ENCODE measurements at regions not wholly inside any gene's neighbourhood (a gene's known extent, or its start where the extent isn't known, plus 50 kb on each side); places are given as distances from the start of the nearest gene placed in this dataset.
"Not testable (repeated sequence)": the region's sequence is repeated elsewhere in the genome, so short reads cannot be mapped to it uniquely, and the experiment has no call there.

DNA sequence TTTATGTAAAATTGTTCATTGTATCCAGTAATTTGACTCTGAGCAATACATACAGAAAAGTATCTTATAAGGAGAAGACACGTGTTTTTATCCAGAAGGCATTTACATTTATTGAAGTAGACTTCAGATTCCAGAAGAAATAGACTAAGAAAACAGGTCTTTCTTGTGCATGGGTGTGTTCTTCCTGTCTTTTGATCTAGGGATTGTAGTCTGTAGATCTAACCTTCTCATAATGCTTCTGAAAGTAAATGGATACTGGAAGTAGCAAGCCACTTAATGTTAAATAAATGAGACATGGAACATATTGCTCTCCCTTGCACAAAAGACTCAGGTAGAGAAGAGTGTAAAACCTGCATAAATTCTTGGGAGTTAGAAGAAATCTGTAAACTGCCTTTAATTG, 853.2 kb upstream of the B3GALT2 start:
- no peak for DNase-seq

DNA sequence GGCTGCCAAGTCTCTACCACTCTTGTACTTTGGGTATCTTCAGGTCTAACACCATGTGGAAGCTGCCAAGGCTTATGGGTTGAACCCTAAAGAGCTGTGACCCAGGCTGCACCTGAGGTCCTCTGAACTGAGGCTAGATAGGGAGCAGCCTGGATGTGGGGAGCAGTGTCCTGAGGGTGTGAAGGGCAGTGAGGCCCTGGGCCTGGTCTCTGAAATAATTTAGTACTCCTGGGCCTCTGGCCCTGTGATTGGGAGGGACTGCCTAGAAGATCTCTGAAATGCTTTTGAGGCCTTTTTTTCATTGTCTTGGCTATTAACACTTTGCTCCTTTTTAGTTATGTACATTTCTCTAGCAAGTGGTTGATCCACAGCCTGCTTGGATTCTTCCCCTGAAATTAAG, 847.2 kb upstream of the B3GALT2 start:
- DNase-seq, result no peak

DNA sequence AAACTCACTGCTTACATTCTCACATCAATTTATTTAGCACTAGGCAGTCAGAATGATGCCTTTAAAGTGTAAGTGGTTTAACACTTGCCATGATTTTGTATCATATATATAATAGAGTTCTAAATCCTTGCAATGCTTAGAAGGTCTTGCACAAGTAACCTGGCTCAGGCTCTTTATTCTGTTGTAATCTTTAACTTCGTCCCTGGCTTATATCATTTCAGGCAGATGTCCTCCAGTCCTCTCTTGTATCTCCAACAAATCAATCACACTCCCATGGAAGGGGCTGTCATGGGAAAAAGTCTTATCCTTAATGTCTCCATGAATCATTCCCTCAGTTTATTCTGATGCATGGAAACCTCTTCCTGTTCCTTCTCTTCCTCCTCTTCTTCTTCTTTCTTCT, 841.6 kb upstream of the B3GALT2 start:
- no peak for DNase-seq

DNA sequence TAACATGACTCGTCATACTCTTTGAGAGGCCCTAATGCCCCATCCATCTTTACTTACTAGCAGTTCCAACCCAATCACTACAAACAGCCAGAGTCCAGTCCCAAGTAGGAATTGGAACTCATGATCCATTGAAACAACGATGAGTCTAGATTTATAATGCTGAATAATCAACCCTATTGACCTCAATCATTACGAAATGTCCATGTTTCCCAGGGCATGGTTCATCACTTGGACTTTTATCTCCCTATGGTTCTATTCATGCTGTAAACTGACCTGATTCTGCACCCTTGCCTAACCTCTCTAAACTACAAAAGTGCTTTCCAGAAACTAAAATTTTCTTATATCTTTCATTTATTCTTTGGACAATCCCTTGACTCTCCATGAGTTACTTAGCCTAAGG, 840.0 kb upstream of the B3GALT2 start:
- DNase-seq, result no peak

DNA sequence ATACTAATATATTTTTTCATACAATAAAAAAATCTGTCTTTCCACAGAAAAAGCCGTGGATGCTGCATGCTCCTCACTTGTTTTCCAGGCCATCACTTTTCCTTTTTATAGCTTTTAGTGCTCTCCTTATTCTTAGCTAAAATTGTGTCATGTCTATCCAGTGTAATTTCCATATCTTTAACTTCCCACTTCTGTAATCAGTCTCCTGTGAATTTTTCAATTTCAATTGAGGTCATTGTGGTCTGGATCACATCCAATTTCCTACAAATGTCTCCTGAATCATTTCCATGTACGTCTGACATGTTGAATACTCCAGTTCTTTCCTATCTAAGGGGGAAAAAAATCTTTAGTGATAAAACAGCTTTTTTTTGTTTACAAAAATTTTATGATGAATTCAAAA, 838.2 kb upstream of the B3GALT2 start:
- no peak for DNase-seq

DNA sequence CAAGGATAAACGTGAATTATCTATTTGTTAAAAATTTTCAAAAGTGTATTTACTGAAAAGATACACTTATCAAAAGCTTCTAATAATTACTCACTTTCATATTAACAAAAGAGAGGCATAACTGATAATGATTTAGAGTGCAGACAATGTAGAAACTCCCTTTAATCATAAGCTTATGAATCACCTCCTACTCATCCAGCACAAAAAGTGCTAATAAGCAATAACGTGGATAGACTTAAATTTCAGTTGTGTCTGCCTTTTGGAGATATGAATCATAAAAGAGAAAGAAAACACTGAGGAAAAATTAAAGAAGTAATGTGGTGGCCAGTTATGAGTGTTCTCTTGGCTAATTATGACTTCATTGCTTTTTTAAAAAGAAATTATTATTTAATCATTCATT, 827.6 kb upstream of the B3GALT2 start:
- no peak for DNase-seq

DNA sequence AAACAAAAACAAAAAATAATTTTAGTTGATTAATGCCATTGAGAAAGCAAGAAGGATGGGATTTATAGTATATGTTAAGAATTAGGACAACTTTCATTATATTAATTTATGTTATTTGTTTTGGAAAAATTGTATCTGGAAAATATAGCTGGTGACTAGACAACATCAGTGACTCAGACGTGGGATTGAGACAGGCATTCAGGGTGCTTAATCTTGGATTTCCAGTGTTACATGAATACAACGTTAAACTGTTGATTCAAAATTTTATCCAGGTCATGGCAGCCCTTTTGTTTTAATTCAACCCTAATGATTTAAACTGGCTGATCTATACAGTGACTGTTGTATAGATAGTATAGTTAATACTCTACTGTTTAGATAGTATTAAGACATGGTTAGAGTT, 827.1 kb upstream of the B3GALT2 start:
- no peak for DNase-seq

DNA sequence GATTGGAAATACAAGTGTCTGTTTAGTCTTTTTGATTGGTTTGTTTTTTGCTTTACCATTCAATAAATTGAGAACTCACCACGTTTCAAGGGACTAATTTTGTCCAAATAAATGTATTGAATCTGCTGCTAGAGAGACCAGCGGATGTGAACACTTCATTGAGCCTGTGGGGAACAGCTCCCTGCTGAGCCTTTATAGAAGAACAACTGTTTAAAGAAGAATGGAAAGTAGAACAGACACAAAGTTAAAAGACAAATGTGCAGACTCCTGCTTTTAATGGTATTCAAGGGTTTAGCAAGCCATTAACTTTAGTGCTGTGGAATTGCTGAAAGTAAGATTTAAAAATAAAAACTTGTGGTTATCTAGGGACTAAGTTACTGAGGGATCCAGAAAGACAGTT, 817.7 kb upstream of the B3GALT2 start:
- no peak for DNase-seq

DNA sequence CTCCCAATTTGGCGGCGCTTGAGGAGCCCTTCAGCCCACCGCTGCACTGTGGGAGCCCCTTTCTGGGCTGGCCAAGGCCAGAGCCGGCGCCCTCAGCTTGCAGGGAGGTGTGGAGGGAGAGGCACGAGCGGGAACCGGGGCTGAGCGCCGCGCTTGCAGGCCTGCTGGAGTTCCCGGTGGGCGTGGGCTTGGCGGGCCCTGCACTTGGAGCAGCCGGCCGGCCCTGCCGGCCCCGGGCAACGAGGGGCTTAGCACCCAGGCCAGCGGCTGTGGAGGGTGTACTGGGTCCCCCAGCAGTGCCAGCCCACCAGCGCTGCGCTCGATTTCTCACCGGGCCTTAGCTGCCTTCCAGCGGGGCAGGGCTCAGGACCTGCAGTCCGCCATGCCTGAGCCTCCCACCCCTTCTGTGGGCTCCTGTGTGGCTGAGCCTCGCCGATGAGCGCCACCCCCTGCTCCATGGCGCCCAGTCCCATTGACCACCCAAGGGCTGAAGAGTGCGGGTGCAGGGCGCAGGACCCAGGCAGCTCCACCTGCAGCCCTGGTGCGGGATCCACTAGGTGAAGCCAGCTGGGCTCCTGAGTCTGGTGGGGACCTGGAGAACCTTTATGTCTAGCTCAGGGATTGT, 815.4 kb upstream of the B3GALT2 start:
- DNase-seq, result not testable (repeated sequence)

DNA sequence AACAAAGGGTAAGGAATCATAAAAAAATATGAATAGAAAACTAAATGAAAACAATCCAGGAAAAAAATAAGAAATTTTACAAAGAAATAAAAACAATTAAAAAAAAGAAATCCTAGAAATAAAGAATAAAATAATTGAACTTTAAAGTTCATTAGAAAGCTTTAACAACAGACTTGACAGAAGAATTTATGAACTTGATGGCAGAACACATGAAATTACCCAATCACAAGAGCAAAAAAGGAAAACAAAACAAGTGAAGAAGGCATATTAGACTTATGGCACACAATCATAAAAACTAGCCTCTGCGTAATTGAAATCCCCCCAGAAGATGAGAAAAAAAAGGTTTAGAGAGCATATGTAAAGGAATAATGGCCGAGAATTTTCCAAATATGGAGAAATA, 802.5 kb upstream of the B3GALT2 start:
- DNase-seq, result no peak

DNA sequence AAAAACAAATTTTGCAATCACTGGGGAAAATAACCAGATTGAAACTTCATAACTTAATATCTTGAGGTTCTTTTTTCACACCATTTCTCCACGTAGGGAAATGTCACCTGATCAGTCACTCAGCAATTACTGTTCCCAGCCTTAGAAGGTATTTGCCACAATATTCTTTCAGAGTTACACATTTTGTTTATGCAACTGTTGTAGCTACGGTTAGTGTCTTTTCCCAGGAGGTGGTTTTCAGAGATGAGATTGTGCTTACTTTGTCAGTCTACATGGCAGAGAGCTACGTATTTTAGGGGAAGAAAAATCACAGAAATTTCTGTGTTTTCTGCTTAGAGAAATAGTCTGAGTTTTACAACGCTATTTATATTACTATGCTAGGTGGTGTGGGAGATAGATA, 792.8 kb upstream of the B3GALT2 start:
- DNase-seq, result no peak

DNA sequence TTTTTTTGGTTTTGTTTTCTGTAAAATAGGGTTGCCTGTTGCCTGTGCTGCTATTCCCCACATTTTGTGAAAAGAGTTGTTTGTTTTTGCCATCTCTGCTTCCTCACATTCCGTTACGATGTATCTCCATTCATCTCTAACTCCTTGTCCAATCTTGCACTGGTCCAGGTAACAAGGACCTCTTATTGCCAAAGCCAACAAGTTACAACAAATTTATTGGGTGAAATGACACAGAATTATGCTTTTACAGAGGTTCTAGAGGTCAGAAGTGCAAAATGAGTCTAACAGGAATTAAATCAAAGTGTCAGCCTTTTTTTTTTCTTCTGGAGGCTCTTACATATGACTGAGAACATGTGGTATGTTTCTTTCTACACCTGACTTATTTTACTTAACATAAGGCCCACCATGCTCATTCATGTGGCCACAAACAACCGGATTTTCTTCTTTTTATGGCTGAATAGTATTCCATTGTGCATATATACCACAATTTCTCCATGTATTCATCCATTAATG, 787.9 kb upstream of the B3GALT2 start:
- DNase-seq, result no peak

DNA sequence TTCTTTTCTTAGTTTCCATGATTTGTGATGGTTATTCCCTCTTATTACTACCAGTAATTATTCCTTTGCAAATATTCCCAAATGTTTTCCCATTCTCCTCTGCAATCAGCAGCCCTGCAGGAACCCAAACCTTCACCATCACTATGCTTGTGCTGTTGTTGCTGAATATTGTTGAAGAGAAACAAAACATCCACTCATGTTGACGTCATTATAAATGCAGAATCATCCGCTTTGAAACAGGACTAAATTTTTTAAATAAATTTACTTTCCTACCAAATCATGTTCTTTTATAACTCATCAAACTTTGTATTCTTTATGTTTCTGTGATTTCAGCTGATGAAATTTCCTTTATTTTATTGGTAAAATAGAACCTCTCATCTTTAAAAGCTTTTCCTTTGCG, 787.0 kb upstream of the B3GALT2 start:
- DNase-seq, result no peak

DNA sequence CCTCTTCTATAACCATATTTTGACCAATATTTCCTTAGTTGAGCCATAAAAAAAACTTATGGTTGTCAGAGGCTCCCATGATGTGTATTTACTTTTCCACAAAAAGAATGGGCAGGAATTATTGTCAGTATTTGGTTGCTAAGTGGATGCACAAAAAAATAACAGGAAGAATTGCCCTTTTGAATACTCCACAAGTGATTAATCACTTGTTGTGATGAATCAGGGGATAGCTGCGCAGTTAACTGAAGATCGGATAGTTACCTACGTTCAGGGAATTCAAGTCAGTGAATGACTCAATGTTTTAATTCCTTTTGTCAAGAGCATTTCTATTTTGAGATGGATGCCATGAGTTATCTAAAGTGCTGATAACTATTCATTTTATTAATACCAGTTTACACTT, 785.2 kb upstream of the B3GALT2 start:
- DNase-seq, result no peak

DNA sequence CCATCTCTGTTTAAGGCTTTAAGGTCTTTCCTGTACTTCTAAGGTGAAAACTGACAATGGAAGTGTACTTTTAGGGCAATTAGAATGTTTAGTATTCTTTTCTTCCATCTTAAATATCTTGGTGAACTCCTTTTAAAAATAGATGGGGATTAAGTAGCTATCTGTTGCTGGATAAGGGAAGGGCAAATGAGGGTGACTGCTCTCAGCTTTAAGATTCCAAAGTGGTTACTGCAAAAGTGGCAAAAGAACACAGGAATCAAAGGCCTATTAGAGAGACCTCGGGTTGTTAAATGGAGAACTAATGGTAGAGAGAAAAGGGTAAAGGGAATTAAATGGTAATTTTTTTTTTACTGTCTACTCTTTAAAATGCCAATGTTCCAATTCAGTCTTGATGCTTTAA, 774.1 kb upstream of the B3GALT2 start:
- DNase-seq, result no peak

DNA sequence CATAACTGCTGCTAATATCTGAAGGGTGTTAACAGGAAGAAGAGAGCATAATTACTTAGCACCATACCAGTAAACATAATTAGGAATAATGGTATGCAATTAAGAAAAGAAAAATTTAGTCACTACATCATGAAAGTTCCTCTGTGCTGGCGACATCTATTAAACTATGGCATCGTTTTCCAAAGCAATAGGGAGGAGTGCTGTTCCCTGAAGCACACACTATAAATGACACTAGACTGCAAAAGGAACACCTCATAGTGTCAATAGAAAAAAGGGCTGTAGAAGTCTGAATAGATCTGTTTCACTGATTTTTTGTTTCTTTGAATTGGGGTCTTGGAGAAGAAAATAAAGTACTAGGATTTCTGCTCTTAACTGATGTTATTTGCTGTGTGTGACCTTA, 773.6 kb upstream of the B3GALT2 start:
- DNase-seq, result no peak

DNA sequence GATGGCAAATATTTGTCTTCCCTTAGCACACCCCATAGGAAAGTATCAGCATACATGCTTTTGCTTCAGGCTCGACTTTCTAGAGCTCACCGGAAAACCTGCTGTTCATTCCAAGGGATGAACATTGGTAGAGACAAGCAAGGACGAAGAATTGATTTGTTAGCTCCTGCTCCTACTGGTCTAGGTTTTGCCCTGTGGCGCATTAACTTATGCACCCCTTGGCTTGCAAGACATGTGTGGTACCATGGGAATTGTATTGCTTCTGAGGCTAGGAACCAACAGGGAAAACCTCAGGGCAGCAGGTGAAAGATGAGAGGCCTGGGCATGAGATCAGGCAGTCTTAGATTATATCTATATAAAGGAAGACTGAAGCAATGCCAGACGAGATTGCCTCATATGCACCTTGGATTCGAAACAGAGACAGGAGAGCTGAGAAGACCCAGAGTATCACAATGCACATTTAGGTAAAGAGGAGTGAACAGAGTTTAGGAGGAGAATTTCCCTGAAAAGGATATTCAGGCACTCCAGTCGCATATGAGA, 771.2 kb upstream of the B3GALT2 start:
- no peak for DNase-seq

DNA sequence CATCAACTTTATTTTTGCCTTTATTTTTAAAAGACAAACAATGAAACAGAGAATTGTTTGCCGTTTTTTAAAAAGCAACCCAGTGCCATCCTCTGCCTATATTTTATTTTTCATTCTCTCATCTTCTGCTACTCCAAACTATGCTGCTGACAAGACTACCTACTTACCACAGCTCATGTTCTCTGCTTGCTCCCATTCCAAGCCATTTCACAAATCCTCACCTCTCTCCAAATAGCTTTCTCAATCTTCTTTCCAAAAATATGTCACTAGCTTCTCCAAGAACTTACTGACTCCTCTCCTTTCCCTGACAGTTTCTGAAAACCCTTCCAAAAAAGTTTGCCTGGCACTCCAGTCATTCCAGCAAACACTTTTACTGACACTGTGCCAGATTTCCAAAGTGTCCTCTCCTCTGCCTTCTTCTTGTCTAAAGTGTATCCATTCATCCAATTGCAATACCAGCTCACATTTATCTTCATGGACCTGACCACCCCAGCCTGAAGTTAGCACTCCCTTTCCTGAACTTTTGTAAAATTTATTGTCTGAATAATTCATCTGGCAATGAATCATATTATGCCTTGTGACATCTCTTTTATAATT, 766.5 kb upstream of the B3GALT2 start:
- no peak for DNase-seq

DNA sequence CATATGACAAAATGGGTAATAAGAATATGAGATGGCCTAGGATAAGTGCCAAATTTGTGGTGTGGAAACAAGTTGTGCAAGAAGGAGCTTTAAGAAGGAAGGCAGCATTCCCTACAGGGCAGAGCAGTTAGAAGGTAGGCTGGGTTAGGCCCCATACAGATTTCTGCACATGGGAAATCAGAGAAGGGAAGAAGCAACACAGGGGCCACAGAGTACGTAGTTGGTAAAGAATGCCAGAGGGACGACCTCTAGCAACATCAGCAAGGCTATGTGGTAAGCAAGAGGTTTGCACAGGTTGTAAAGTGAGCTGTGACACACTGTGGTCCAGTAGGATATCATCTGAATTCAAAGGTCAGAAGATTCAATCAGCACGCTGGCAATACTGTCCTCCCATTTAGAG, 765.6 kb upstream of the B3GALT2 start:
- DNase-seq, result no peak

DNA sequence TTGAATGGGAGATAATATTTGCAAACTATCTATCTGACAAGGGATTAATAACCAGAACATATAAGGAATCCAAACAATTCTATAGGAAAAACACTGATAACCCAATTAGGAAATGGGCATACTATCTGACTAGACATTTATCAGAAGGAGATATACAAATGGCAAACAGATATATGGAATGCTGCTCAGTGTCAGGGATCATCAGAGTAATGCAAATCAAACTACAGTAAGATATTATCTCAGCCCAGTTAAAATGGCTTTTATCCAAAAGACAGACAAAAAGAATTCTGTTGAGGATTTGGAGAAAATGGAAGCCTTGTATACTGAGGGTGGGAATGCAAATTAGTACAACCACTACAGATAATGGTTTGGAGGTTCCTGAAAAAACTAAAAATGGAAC, 758.0 kb upstream of the B3GALT2 start:
- no peak for DNase-seq

DNA sequence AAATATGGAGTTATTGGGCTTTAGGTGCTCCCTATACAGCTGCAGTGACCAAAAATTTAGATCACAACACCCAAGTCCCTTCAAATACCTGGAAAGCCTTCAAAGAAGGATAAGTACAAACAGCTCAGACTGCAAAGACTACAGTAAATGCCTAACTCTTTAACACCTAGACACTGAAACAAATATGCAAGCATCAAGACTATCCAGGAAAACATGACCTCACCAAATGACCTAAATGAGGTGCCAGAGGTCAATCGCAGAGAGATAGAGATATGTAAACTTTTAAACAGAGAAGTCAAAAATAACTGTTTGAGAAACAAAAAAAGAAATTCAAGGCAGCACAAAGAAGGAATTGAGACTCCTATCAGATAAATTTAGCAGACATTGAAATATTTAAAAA, 753.8 kb upstream of the B3GALT2 start:
- DNase-seq, result no peak

DNA sequence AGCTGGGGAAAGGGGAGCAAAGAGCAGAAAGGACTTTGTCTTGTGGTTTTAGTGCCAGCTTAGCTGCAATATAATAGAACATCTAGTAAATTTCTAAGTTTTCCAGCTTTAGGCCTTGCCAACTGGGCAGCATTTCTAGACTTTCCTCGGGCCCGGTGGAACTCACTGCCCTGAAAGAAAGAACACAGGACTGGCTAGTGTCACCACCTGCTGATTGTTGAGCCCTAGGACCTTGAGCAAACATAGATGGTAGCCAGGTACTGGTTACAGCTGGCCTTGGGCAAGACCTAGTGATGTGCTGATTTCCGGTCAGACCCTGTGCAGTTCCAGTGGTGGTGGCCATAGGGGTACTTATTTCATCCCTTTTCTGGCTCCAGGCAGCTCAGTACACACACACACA, 753.2 kb upstream of the B3GALT2 start:
- no peak for DNase-seq

DNA sequence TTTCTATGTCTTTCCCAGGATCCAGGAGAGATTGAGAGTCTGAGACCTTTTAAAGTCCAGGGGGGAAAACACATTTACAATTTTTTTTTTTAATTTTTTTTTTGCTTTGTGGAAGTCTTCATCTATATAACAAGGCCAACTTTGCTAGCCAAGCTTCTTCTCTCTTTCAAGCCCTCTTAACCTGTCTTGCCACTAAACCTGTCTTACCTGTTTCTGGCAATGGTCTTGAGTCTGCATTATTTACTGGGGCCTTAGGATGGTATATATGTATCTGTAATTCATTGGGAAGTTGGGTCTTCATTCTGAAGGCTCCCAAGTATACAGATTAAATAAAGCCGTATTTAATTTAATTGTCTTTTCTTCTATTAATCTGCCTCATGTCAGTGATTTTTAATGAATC, 750.9 kb upstream of the B3GALT2 start:
- DNase-seq, result no peak

DNA sequence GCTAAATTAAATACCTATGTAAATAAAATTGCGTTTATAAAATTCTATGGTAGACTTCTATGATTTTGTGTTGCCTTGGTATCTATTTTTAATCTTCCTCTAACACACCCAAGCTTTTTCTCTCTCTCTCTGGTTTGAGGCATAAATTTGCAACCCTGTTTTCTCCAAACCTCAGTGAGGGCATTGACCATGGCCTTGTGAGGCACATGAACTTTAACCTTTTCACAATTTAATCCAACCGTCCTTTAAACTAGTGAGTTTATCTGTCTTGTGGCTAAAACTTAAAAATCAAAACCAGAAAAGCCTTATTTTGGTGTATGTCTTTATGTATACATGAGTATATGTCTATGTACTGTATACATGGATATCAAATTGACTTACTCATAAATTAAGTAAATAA, 746.6 kb upstream of the B3GALT2 start:
- no peak for DNase-seq

DNA sequence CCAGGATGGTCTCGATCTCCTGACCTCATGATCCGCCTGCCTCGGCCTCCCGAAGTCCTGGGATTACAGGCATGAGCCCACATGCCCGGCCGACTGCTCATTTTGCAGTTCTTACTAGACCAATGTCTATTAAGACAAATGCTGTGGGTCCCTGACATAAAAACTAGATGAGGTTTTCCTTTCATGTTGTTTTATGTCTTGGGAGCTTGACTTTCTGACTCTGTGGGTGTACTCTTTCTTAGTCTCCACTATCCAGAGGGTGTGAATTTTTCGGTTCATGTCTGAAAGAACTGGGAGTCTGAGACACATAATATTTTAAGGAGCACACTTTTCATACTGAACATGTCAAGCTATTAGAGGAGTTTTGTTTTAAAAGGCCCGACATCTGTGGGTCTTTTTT, 744.9 kb upstream of the B3GALT2 start:
- DNase-seq, result no peak
